GM10266 (cell line): ENCODE measurements at regions not wholly inside any gene's neighbourhood (a gene's known extent, or its start where the extent isn't known, plus 50 kb on each side); places are given as distances from the start of the nearest gene placed in this dataset.

Experiments
- DNase-seq: peaks from one replicate; pipeline ENCODE4 v3.0.0; 2012; ENCODE audit errors: extremely low spot score
- TF ChIP-seq, protein P1 (sequence below): IDR thresholded peaks from 2 replicates; pipeline ENCODE4 v1.5.1; 2012; ENCODE audit warnings: mild to moderate bottlenecking, low read depth; ENCODE audit not compliant: control insufficient read depth, insufficient read depth; ENCODE audit errors: missing control alignments

DNA sequence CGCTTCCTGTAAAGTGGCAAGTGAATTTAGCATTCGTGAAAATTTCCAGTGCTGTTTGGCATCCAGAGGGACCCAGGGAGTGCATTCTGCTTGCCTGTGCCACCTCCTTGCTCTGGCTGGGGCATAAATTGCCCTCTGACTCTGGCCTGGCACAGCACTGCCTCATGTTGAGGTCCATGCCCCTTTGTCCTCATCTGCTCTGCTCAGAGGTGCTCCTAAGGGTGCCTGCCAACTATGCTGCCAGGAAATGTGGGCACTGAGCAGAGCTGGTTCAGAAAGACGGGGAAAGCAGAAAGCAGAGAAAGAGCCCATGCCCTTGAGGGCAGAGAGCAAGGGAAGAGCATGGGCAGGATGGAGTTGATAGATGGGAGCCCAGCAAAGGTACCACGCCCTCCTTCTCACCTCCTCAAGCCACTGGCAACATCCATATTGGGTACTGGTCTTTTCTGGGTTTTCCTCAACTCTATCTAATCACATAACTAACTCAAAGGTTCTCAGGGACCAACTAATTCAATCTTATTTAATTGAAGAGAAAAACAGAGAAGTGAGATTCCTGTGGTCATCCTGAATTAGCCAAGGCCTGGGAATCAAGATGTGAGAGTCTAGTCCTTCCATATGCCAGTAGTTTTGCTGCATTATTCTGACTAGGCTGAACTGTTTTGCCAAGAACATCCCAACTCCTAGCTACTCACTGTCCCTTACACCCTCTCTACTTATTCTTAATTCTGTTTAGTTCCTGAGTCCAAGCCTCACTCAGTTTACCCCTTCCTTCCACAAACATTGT lies 441.5 kb upstream of the TNP1 start:
- TF ChIP-seq, protein P1, sequence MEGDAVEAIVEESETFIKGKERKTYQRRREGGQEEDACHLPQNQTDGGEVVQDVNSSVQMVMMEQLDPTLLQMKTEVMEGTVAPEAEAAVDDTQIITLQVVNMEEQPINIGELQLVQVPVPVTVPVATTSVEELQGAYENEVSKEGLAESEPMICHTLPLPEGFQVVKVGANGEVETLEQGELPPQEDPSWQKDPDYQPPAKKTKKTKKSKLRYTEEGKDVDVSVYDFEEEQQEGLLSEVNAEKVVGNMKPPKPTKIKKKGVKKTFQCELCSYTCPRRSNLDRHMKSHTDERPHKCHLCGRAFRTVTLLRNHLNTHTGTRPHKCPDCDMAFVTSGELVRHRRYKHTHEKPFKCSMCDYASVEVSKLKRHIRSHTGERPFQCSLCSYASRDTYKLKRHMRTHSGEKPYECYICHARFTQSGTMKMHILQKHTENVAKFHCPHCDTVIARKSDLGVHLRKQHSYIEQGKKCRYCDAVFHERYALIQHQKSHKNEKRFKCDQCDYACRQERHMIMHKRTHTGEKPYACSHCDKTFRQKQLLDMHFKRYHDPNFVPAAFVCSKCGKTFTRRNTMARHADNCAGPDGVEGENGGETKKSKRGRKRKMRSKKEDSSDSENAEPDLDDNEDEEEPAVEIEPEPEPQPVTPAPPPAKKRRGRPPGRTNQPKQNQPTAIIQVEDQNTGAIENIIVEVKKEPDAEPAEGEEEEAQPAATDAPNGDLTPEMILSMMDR: no peak
- no peak for DNase-seq

DNA sequence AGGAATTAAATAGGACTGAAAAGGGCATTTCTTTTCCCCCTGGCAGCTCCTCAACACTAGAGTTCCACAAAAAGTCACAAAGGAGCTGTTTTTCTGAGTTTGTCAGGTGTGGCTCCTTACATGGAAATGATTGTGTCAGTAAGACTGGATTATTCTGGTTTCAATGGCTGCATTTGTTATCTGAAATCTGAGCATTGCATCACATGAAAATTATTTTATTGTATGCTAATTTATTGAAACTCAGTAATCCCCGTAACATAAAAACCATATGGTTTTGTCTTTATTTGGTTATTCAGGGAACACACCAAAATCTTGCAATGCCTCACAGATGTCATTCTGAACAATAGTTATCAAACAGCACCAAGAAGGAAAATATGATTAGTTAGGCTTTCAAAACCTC lies 439.7 kb upstream of the TNP1 start:
- TF ChIP-seq, protein P1: no peak
- DNase-seq: no peak

GRCh38 chr2:217297096-217297495 lies 437.2 kb upstream of the TNP1 start:
- TF ChIP-seq, protein P1: no peak
- DNase-seq: no peak

DNA sequence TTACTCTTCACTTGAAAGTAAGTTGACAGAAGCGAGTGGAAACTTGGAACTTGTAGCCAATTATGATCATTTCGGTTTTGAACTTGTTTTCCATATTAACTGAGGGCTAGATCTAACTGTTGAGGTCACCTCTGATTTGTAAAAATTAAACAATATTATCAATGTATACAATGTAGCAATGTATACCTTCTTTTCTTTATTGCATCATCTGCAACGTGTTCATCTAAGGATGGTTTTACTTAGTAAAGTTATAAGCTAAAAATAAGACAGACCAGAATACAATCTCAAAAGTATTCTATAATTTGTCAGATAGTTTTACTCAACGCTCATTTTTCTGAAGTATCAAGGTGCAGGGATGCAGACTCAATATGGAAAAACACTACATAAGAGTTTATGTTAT lies 435.0 kb upstream of the TNP1 start:
- no peak for DNase-seq
- TF ChIP-seq, protein P1: no peak

DNA sequence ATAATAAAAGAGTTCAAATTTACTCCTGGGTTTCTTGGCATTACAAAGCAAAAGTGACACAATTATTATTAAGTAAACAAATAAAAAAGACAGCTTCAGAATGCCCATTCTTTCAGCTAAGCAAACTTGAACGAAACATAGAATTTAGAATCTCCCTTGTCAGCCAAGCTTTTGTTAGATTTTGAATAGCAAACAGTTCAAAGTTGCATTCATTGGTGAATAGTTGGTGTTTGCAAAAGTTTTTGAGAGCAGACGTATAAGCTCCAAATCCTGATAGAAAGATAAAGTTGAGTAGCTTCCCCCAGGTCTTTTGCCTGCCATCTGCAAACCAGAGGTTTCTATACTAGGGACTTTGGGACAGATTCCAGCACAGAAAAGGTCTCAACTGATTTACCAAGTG lies 434.3 kb upstream of the TNP1 start:
- DNase-seq: no peak
- TF ChIP-seq, protein P1: no peak

DNA sequence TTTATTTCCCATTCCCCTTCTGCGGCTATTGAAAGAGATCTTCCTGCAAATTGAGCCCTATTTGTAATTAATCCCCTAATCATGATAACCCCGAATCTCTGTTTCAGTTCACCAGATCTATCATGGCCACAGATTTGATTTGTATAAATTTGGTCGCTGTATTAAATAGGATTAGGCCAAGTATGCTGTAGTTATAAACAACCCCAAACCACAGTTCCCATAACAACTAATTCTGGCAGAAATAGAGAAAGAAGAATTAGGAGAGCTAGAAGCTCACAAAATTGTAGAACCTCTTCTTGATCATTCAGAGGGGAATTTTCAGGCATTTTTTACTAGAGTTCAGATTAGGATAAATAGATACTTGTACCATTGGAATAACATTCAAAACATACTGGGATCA lies 433.7 kb upstream of the TNP1 start:
- TF ChIP-seq, protein P1: no peak
- DNase-seq: no peak

- TF ChIP-seq, protein P1: no peak
- DNase-seq: no peak
Observed at GRCh38 chr2:217293046-217293445, 433.2 kb upstream of the TNP1 start.
